AG04450 (cell line): ENCODE measurements at regions not wholly inside any gene's neighbourhood (a gene's known extent, or its start where the extent isn't known, plus 50 kb on each side); places are given as distances from the start of the nearest gene placed in this dataset.

Source experiments
- CTCF ChIA-PET: fragments of 300-600, 350-600 bp; formaldehyde crosslinking; extraction: SDS; loops from one replicate; lab custom pipeline; 2022; ENCODE audit warnings: antibody characterized with exemption, inconsistent platforms; lab: Charles Lee
- POLR2A ChIA-PET: fragments of 350-600 bp; formaldehyde crosslinking; extraction: SDS; loops from one replicate; lab custom pipeline; 2021; ENCODE audit warnings: antibody characterized with exemption, inconsistent platforms; lab: Yijun Ruan, JAX
- DNase-seq: peaks from one replicate; pipeline ENCODE4 v3.0.0-alpha.2; 2011; ENCODE audit warnings: low read depth, low spot score
- H3K27ac ChIP-seq: one replicate; pipeline ENCODE4 v1.5.1; 2012; ENCODE audit warnings: low read depth, low read length, control low read depth
- H3K27me3 ChIP-seq: one replicate; pipeline ENCODE4 v1.6.0; 2012; ENCODE audit warnings: low read length; ENCODE audit not compliant: control insufficient read depth, insufficient read depth
- H3K4me3 ChIP-seq: 2 replicates; pipeline ENCODE4 v1.5.1; 2011; ENCODE audit warnings: mild to moderate bottlenecking, low read depth, low read length, control low read depth
- H3K9me3 ChIP-seq: 2 replicates; pipeline ENCODE4 v1.5.1; 2012; ENCODE audit warnings: low read length; ENCODE audit not compliant: control insufficient read depth, insufficient read depth
- TF ChIP-seq, protein P1 (sequence below): IDR thresholded peaks from 2 replicates; pipeline ENCODE4 v1.5.1; 2011; ENCODE audit warnings: low read depth, low read length, control low read depth, inconsistent platforms

- no peak for DNase-seq
- no peaks in the 10 kb centered on the region for H3K27me3 ChIP-seq
- H3K9me3 ChIP-seq: peaks cover 11% of the 10 kb centered on the region; the same call in 1 of the 2 replicates
- no peak overlapping the region for H3K4me3 ChIP-seq
- no peak overlapping the region for H3K27ac ChIP-seq
- TF ChIP-seq, protein P1, sequence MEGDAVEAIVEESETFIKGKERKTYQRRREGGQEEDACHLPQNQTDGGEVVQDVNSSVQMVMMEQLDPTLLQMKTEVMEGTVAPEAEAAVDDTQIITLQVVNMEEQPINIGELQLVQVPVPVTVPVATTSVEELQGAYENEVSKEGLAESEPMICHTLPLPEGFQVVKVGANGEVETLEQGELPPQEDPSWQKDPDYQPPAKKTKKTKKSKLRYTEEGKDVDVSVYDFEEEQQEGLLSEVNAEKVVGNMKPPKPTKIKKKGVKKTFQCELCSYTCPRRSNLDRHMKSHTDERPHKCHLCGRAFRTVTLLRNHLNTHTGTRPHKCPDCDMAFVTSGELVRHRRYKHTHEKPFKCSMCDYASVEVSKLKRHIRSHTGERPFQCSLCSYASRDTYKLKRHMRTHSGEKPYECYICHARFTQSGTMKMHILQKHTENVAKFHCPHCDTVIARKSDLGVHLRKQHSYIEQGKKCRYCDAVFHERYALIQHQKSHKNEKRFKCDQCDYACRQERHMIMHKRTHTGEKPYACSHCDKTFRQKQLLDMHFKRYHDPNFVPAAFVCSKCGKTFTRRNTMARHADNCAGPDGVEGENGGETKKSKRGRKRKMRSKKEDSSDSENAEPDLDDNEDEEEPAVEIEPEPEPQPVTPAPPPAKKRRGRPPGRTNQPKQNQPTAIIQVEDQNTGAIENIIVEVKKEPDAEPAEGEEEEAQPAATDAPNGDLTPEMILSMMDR: no peak
- POLR2A ChIA-PET: interaction anchor here (0.7 kb wide), 1 partner anchor 16 kb away, joined by 5 read pairs; no protein-coding TSS in a partner anchor
- CTCF ChIA-PET: interaction anchor here (0.6 kb wide), 1 partner anchor 146 kb away, joined by 3 read pairs; no protein-coding TSS in a partner anchor
Observed at GRCh38 chr5:174843263-174844250, 119.2 kb downstream of the MSX2 start.

GRCh38 chr5:174840435-174840834, 116.1 kb downstream of the MSX2 start:
- peaks cover 10% of the 10 kb centered on the region; the same call in 1 of the 2 replicates for H3K9me3 ChIP-seq
- no peak overlapping the region for H3K4me3 ChIP-seq
- CTCF ChIA-PET: no interaction called here
- TF ChIP-seq, protein P1: no peak
- DNase-seq: no peak
- H3K27me3 ChIP-seq: no peaks in the 10 kb centered on the region
- H3K27ac ChIP-seq: no peak overlapping the region
- POLR2A ChIA-PET: no interaction called here

- no peak overlapping the region for H3K4me3 ChIP-seq
- DNase-seq: no peak
- ChIA-PET POLR2A (no interaction called here), CTCF (interaction anchor here (0.6 kb wide), 2 partner anchors 86 to 539 kb away, joined by 3 read pairs; no protein-coding TSS in a partner anchor)
- H3K27ac ChIP-seq: no peak overlapping the region
- TF ChIP-seq, protein P1: no peak
- H3K27me3 ChIP-seq: no peaks in the 10 kb centered on the region
- peaks cover 6% of the 10 kb centered on the region; the same call in 1 of the 2 replicates for H3K9me3 ChIP-seq
Observed at GRCh38 chr5:174839196-174839595, 114.8 kb downstream of the MSX2 start.

- TF ChIP-seq, protein P1: 0 out of 2 replicates have a peak, but pooled peaks have one; percentile 3
- DNase-seq: no peak
- Histone ChIP-seq H3K9me3 (peaks cover 6% of the 10 kb centered on the region; the same call in 1 of the 2 replicates), H3K27me3 (no peaks in the 10 kb centered on the region), H3K27ac (no peak overlapping the region), H3K4me3 (no peak overlapping the region)
- POLR2A ChIA-PET: no interaction called here
- CTCF ChIA-PET: no interaction called here
Observed at GRCh38 chr5:174837919-174838902, 113.8 kb downstream of the MSX2 start.
